NCI-H82 treated with DMSO at 0.1 percent for 48 hours (cell line): ENCODE measurements at regions not wholly inside any gene's neighbourhood (a gene's known extent, or its start where the extent isn't known, plus 50 kb on each side); places are given as distances from the start of the nearest gene placed in this dataset.

Source experiments
- DNase-seq: peaks from one replicate; lab custom pipeline; 2025; ENCODE audit not compliant: unreplicated experiment; lab: John Stamatoyannopoulos, UW

DNA sequence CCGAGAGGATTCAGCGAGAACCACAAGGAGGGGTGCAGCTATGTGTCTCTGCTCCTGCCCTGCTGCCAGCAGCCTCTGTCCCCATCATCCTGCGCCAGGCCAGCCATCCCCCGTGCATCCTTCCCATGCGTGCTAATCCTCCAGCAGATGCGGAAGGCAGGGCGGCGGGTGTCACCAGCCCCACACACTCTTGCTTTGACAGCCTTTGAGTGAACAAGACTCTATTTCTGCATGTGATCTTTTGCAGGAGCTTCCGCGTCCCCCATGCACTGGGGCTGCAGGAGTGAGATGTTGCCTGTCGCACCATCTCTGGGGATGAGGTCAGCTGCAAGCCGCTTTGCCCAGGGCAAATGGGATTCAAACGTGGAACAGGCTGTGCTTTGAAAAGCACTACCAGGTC is 58.0 kb upstream of the OLFM1 start:
- DNase-seq: no peak

DNA sequence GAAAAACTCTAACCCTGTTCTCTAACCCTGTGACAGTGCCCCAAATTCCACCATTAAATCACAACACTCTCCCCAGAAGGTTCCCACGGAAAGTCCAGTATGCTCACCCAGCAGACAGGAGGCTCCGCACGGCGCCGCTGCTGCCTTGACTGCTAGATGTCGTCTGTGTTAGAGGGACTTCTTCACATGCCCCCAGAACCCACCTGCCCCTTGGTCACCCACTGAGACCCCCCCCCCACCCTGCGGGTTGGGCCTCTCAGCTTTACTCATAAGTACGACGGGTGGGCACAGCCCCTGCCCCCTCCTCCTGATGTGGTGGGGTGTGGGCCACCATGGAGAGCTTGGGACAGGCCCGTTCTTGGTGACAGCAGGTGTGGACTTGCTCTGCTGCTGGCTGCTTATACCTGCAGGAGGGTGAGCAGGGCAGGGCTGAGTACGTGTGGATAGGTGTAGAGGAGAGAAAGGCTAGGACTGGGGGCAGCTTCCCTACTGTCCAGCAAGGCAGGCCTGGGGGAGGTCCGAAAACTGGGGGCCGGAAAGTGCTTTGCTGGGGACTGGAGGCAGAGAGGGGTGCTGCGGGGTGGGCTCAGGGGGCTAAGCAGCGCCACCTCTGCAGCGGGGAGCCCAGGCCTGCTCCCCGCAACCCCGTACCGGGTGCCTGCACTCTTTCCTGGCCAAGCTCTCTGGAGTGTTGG is 57.5 kb upstream of the OLFM1 start:
- no peak for DNase-seq

- DNase-seq: no peak
Observed at GRCh38 chr9:135030566-135031226, 56.8 kb upstream of the OLFM1 start.

DNA sequence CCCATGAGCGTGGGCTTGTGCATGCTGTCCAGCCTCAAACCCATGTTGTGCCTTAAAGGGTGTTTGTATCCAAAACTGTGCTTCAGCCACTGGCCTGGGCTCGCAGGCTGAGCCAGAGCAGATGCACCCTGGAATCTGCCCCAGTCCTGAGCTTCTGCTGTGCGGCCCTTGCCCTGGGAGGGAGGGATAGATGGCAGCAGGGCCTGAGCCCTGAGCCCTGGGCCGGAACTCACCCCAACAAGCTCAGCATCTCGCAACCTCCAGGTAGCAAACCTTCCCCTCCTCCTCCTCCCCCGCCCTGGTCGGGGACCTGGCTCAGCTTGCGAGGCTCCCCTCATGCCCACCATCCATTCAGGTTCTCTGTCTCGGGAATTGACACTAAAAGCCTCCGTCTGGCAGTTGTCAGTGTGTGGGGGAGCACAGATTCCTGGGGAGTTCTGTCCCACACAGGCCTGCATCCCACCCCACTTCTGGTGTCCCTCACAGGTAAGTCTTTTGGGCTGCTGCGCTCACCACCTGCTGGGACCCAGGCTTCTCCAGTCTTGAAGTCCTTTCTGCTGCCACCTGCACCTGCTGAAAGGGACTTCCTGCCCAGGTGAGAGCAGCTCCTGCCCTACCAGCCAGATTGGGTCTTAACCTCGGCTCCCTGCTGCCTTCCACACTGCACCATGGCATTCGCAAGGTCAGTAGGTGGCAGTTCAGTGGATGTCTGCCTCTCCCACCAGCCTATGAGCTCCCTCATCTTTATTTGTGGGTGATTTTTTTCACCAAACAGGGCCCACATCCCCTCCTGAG is 55.2 kb upstream of the OLFM1 start:
- DNase-seq: no peak

- DNase-seq: no peak
Observed at GRCh38 chr9:135032868-135033460, 54.5 kb upstream of the OLFM1 start.

GRCh38 chr9:135033487-135033886 is 54.0 kb upstream of the OLFM1 start:
- no peak for DNase-seq

DNA sequence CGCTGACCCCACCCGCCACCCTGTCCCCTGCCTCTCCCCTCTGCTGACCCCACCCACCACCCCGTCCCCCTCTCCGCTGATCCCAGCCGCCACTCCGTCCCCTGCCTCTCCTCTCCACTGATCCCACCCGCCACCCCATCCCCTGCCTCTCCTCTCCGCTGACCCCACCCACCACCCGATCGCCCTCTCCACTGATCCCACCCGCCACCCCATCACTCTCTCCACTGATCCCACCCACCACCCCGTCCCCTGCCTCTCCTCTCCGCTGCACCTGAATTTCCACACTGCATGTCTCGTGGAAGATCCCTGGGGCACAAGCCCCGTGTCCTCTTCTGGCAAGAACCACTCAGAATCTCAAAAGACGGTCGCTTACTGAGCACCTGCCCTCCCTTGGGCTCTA is 53.4 kb upstream of the OLFM1 start:
- DNase-seq: no peak

DNA sequence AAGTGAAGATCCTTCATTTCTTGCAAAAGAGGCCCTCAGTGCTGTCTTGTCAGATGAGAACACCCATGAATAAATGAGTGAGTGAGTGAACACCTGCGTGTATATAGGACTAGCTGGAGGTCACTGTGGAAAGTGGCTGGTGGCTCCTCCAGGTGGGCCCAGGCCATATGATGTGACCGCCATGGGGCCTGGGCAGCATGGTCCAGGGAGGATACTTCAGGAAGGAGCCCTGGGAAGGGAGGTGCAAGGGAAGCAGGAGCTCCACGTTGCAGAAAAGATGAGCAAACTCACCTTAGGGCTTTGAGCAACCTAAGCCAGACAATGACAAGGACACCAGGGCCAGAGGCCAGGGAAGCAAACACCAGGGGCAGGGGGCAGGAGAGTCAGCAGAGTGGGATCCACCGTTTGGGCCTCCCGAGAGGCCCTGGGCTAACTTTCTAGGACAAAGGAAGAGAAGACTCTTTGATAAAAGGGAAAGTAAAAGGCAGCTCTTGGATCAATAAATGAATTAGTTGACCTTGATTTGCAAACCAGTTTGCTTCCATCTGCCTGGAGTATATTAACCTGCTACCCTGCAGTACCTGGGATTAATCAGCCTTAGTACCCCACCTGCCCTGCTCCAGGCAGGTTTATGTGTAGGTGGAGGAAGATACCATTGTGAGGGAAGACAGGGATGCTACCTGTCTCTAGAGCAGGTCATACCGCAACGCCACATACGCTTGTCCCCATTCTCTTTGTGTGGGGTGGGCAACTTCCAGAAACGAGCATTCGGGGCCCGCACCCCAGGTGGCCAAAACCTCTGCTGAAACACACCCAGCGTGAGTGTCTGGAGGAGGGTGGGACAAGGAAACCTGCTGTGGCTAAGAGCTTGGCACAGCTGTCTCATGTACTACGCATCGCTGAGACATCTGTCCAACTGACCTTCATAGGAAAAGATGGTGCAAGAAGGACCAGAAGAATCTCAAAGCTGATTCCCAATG is 51.4 kb upstream of the OLFM1 start:
- DNase-seq: no peak

GRCh38 chr9:135036861-135037465 is 50.5 kb upstream of the OLFM1 start:
- DNase-seq: no peak

- DNase-seq: no peak
Observed at GRCh38 chr9:135037521-135038250, 49.8 kb upstream of the OLFM1 start.
